HG03097 (cell line): ENCODE measurements at regions not wholly inside any gene's neighbourhood (a gene's known extent, or its start where the extent isn't known, plus 50 kb on each side); places are given as distances from the start of the nearest gene placed in this dataset.

ENCODE experiments used
- ATAC-seq: cut with Tn5 transposase; IDR thresholded peaks from one replicate; pipeline ENCODE4 v1.9.1; 2021; ENCODE audit not compliant: unreplicated experiment, low FRiP score

DNA sequence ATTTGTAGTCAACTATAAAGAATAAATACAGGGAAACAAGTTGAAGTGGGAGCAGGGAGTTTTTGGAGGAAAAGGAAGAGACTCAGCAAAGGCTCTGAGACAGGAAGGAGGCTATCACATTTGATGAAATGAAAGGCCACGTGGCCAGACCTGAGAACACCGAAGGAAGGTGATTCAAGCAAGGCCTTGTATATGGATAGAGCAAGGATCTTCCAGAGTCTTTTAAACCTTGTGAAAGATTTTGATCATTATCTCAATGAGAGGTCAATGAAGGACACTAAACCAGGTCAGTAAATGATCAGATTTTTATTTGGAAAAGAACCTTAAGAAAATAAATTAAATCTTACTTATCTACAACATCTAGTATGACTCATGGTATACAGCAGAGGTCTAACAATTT lies 523.5 kb downstream of the SLC16A7 start:
- no peak for ATAC-seq

DNA sequence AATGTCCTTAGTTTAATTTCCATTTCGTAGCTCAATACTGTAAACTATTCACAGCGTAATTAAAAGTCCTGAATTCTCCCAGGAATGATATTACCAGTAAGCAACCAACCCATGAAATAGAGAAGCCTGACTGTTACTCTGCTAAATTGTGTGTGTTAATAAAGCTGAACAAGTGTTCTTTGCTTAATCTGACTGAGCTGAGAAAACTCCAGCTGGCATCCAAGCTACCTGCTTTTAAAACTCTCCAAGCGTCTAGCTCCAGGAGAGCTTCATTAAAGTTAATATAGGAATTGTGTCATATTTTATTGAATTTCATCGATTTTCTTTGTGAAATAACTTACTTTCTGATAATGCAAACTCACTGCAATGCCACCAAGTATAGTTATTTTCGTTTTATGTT lies 524.4 kb downstream of the SLC16A7 start:
- ATAC-seq = no peak

DNA sequence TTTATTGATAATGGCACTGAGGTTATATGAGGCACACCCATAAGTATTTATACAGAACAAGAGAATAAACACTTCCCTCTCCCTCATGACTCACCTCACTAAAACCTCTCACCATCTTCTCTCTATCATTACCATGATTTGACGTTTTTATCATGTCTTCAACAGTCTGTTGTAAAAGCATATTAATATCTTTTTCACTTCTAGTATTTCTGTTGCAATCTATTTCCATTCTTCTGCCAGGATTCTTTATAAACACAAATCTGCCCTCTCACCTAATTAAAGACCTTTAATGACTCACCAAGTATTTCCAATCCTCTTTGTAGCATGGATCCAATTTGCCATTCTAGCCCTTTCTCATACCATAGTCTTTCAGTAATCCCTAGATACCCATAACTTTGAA lies 527.7 kb downstream of the SLC16A7 start:
- ATAC-seq = no peak

DNA sequence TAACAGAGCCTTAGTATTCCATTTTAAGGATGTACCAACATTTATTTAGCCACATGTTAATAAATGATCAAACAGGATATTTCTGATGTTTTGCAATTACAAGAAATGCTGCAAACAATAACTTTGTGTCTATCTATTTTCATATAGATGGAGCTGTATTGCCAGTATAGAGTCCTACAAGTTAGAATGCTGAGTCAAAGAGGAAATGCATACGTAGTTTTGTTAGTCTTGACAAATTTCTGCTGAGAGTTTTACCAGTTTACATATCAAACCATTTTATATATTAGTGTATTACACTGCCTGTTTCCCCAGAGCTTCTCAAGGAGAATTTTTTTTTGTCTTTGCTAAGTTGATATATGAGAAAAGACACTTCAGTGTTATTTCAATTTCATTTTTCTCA lies 541.7 kb downstream of the SLC16A7 start:
- no peak for ATAC-seq

DNA sequence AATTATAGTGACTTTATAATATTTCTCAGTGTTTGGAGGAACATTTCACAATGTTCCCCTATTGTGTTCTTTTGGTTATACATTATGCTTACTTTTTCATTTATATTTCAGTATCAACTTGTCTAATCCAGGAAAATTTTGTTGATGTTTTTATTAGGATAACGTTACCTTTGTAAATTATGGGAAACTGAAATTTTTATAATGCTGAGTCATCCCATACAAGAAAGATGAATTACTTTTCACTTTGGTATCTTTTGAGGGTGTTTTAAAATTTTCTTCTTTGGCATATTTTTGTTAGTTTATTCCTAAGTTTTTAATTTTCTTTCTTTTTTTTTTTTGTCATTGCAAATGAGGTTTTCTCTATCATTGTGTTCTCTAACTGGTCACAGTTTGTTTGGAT lies 542.7 kb downstream of the SLC16A7 start:
- ATAC-seq = no peak

DNA sequence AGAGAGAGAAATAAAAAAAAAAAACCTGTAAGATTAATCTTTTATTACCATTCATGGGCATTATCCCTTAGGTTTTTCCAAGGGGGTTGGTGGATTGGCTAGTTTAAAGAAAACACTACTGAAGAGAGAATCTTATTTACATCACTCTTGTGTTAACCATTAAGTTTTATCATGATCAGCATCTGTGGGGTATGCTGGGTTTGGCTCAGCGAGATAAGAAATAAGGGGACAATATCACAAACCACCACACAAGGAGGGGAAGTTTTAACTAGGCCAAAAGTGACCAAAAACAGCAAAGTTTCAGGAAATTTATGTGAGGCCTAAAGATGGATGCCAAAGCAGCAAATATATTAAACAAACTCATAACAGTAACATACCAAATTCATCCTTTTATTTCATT lies 548.6 kb downstream of the SLC16A7 start:
- no peak for ATAC-seq

DNA sequence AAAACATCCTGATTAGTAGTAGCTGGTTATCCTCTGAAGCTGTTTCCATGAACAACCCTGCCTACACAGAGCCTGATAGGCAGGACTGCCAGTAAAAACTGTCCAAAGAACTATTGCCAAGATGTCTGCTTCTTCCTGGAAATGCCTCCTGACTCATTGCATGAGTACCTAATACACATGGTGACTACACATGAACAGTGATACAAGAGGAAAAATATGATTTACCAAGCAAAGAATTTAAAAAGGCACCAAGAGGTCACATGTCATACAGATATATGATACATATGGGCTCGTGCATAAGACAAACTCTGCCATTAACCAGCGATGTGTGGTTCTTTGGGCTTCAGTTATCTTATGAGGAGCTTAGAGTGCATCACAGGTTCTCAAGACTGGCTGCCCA lies 552.3 kb downstream of the SLC16A7 start:
- ATAC-seq = no peak

DNA sequence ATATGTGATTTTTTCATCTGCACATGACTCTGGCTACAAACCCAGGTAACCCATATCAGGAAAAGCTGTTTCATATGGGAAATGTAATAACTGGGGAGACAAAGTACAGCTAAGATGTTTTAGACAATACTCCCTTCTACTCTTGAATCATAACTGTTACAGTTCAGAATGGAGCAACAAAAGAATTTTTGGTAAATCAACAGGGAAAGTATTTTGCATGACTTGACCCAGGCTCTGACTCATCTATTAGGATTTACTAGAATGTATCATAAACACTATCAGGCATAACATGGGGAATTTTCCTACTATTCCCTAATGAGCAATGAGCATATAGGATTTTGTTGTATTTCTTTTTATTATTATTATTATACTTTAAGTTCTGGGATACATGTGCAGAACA lies 553.0 kb downstream of the SLC16A7 start:
- no peak for ATAC-seq

DNA sequence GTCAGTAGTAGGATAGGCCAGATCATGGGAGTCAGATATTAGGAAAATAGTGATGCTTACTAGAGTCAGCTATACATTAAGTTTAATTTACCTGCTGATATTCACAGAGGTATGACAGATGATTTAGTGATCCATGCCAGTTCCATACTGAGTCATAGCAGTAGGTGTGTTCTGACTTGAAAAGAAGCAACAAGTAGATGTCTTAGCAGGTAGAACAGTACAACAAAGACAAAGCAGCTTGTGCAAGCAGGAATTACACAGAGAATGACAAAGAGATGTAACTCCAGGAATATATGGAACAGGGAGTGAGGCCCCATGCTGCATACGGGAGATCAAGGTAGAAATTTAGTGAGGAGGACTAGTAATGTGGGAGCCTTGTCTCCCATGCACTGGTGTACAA lies 556.9 kb downstream of the SLC16A7 start:
- ATAC-seq = no peak

DNA sequence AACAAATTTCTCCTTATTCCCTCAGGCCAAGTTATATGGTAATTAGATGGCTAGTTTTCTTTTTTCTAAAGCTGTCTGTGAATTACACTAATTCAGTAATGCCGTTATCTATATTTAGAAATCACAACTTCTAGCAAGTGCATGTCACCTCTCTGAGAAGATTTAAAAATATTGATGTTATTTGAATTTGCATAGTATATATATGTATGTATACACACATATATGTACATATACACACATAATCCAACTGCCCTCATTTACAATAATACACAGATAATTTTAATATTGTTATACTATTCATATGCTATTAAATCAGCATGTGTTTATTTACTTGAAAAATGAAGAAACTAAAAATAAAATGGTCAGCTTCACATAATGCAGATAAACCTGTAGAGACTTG lies 563.9 kb downstream of the SLC16A7 start:
- ATAC-seq = no peak

DNA sequence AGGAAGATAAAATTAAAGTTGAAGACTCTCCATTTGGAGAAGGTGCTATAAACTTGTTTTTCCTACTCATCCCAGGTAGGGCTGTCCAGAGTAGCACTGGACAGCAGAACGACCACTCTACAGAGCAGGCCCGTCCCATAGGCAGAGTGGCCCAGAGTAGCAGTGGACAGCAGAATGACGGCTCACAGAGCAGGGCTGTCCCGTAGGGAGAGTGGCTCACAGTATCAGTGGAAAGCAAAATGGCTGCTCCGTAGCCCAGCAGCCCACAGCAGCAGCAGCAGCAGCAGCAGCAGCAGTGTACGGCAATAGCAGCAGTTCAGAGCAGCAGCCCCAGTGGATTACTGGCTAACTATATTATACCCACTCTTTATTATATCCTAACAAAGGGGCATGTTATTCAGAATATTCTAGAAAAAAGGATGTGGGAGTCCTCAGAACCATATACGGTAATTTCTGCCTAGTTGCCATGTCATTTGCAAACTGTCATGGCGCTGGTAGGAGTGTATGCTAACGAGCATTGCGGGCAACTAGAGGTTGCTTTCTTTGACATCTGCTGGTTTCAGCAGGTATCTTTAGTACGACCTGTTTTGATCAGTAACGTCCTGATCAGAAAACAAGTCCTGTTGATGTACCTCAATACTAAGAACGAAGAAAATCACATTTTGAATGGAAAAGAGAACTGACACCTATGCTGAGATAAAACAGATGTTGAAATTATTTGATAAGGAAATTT lies 567.3 kb downstream of the SLC16A7 start:
- no peak for ATAC-seq

DNA sequence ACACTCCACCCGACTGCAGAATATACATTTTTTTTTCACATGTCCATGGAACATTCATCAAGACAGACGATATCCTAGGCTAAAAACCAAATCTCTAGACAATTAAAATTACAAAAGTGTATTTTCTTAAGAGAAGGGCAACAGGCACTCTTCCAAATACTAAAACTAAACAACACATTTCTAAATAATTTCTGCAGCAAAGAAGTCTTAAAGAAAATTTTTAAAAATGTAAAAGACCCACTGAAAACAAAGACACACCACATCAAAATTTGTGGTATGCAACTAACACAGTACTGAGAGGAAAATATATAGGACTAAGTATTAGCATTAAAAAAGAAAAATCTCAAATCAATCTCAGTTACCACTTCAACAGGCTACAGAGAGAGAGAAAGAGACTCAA lies 570.0 kb downstream of the SLC16A7 start:
- ATAC-seq = no peak

DNA sequence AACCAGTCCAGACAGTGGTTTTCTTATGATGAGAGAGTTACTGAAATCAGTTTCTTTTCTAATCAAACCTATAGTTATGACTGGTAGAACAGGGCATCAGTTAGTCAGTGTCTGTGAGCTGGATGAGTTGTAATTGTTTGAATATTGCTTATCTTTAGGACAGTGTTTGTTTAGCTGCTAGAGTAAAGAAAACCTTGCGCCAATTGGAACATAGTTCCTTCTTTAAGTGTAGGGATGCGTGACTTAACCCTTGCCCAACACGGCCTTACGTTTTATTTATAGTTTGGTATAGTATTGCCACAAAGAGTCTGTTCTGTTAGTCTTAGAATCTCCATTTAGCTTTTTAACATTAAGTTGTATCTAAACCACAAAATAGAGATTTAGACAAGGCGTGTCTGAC lies 572.6 kb downstream of the SLC16A7 start:
- no peak for ATAC-seq

DNA sequence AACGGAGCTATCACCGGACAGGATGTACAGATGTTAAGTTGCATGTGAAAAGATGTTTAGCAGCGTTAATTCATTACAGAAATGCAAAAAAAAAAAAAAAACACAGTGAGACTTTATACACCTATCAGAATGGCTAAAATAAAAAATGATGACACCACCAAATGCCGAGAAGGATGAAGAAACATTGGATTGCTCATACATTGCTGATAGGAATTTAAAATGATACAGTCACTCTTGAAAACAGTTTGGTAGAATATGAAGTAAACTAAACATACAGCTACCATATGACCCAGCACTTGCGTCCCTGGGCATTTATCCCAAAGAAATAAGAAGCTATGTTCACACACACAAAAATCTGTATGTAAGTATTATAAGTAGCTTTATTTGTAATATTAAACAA lies 574.1 kb downstream of the SLC16A7 start:
- no peak for ATAC-seq

DNA sequence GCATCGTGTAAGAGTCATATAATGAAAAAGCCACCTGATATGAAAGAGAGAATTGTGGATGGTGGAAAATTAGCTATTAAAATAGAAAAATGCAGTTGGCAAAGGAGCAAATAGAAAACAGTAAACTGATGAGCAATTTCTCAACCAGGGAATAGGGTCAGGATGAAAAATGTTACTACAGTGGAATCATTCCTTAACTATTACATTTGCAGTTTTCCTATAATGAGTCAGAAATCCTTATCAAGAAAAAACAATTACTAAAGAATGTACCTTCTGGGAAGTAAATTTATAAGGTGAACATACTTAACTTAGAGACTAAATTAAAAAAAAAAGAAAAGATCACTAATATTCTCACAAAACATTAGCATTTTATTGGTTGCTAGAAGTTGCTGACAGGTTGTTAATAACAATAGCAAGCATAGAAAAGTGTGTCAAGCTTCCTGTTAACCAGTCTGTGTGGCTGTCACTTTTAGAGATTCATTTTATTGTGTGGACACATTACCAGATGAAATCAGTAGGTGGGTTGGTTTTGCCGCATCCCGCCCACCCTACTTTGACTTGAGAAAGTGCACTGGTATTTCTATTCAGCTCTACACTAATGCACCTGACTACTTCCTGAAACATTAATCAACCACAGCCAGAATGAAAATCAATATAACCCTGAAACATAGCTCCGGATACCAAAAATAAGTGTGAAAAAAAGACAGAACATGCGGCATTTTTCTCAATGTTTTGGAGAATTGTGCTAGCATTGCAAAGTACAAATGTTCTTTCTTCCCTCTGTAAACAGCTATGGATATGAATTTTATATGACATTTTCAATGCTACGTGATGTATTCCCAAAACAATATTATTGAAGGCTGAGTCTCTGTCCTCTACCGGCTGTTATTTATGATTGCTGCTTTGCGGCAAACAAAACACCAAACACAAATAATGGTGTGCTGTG lies 576.7 kb downstream of the SLC16A7 start:
- no peak for ATAC-seq

DNA sequence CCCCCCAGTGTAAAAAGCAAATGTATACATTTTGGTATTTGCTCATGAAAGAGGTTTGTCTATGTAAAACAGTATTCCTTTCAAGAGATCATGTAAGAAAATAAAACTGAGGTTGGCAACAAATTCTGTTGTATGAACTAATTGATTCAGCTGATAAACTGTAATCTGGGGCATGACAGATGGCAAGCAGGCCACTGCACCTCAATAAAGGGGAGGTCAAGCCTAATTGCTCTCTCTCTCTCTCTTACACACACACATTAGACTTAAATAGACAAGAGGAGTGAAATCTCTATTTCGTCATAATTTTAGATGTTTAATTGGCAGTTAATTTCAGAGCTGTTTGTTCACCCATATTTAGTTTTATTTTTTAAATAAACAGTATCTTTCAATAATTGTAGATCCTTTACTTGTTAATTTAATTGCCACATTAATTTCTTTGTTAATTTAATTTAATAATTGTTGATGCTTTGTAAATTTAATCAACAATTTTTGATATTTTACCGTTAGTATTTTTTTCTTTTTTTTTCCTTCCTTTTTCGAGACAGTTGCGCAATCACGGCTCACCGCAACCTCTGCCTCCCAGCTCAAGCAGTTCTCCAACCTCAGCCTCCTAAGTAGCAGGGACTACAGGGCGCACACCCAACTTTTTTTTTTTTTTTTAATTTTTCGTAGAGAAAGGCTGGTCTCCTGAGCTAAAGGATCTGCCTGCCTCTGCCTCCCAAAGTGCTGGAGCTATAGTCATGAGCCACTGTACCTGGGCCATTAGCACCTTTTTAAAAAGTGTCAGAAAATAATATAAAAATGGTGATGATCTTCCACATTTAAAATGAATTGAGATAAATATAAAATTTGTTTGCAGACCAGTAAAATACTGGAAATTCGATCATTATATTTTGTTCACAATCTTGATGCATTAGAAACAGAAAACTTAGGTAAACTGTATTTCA lies 577.7 kb downstream of the SLC16A7 start:
- no peak for ATAC-seq

DNA sequence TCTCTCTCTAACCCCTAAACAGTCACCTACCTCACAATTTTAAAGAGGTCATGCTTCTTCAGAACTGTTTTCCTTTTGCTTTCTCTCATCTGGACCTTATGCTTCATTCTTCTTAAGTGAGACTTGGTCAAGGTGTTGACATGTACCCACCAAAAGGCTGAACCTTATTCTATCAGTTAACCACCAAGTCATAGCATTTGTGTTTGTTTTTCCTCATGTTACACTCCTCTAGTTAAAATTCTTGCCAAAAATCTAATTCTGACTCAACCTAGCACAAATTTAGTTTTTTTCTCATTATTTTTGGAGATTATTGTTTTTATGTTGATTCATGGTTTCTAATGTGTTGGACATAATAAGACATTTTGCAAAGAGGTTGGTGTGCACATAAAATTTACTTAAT lies 578.6 kb downstream of the SLC16A7 start:
- no peak for ATAC-seq

DNA sequence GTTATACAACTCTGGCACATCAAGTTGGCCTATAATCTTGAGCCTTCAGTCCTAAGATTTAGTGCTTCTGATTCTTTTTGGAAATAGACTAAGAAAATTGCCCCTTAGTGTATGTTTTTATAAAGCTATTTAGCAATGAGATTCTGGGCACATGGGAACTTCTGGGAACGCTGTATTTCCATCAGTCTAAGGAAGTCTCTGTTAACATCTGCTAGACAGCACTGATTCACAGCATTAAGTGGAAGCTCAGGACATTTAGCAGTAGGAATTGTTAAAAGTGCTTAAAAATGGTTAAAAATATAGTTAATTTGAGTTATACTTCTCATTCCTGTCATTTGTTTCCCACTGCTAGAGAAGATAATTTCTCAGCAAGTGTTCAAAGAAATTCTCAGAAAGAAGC lies 579.1 kb downstream of the SLC16A7 start:
- ATAC-seq = no peak

DNA sequence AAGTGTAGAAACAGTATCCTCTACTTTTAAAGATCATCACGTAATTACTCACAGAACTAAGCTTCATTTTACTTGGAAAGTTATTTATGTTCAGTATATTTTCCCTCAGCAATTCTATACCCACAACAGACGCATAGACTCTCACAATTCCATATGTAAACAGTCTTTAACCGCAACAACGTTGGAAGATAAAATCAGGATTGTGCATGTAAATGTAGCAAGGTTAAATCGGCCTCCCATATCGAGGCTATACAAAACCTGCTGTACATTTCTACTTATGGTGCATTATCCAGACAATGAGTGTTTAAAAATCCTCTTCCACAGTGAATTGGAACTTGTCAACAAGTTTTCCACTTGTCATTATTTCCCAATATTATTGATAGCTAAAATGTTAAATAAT lies 581.1 kb downstream of the SLC16A7 start:
- no peak for ATAC-seq

DNA sequence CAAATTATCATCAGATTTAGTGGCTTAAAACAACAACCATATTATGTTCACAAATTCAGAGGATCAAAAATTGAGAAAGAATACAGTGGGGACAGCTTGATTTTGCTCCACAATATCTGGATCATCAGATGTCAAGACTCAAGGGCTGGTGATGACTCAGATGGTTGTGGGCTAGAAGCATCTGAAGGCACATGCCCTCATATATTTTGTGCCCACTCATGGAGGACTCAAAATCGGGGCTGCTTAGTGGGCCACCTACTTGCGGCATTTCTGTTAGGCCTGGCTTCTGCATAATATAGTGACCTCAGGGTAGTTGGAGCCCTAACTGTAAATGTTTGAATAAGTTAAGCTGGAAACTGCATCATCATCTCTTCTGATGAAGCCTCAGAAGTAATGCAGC lies 584.5 kb downstream of the SLC16A7 start:
- ATAC-seq = no peak

DNA sequence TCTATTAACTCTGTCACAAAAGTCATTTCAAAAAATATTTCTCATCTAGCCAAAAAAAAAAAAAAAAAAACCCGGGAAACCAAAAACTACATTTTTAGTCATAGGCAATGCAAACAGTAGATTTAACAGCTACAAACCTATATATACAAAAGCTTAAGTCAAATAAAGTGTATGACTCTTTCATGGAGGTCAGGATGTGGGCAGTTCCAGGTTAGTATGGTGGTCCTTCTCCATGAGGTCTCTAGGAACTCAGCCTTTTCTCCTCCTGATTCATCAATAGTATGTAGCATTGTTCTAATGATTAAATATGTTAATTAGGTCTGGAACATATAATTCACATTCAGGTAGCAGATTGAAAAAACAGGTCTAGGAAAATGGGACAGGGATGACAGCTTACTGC lies 586.5 kb downstream of the SLC16A7 start:
- ATAC-seq = no peak
